ENCODE measurements at regions not wholly inside any gene's neighbourhood (a gene's known extent, or its start where the extent isn't known, plus 50 kb on each side); places are given as distances from the start of the nearest gene placed in this dataset.

GRCh38 chr15:62758952-62759349, 283.6 kb upstream of the TPM1 start:
- no peak overlapping the region for H3K4me3 ChIP-seq (ENCODE audit: low read depth in 1 of 3, low read length in 3 of 3)
- H3K27ac ChIP-seq (ENCODE audit: low read depth in 1 of 2, low read length in 2 of 2) = no peak overlapping the region
- no peaks in the 10 kb centered on the region for H3K9me3 ChIP-seq (ENCODE audit: control insufficient read depth in 4 of 4, low read length in 3 of 4)
- no peak overlapping the region for H3K9ac ChIP-seq (ENCODE audit: low read depth in 1 of 2, low read length in 2 of 2)
- WGBS = 88% methylated on average over 4 of the region's 4 CpGs
- H3K4me1 ChIP-seq (ENCODE audit: control insufficient read depth in 4 of 4, insufficient read depth in 4 of 4, low read length in 3 of 4) = peaks cover 0 to 18% (median 10%) of the 10 kb centered on the region in 4 donors
- no peak for DNase-seq (ENCODE audit: low spot score)
- H3K36me3 ChIP-seq (ENCODE audit: control insufficient read depth in 4 of 4, insufficient read depth in 3 of 4, low read depth in 1 of 4, low read length in 3 of 4) = no peaks in the 10 kb centered on the region
- TF ChIP-seq FOXA2 (IDR thresholded peaks at IDR 0.05) = no peak
- TF ChIP-seq GABPA (IDR thresholded peaks at IDR 0.05 in 1 of 2, conservative IDR thresholded peaks at IDR 0.05 in 1 of 2) = no peak
- no peak for TF ChIP-seq RAD21 (IDR thresholded peaks at IDR 0.05)
- no peak for TF ChIP-seq HNF4G (IDR thresholded peaks at IDR 0.05)
- TF ChIP-seq NR2F2 (IDR thresholded peaks at IDR 0.05) = no peak
- TF ChIP-seq TAF1 (conservative IDR thresholded peaks at IDR 0.05) = no peak
- TF ChIP-seq MAX (IDR thresholded peaks at IDR 0.05) = no peak
- TF ChIP-seq EGR1 (IDR thresholded peaks at IDR 0.05; ENCODE audit: low read depth in 2 of 2) = no peak
- no peak for TF ChIP-seq FOXA1 (IDR thresholded peaks at IDR 0.05)
- TF ChIP-seq JUND (IDR thresholded peaks at IDR 0.05) = no peak
- no peak for TF ChIP-seq RXRA (IDR thresholded peaks at IDR 0.05)
- TF ChIP-seq ATF3 (IDR thresholded peaks at IDR 0.05) = no peak
- no peak for TF ChIP-seq HNF4A (conservative IDR thresholded peaks at IDR 0.05)
- no peak for TF ChIP-seq REST (IDR thresholded peaks at IDR 0.05)
- no peak for TF ChIP-seq CTCF (IDR thresholded peaks at IDR 0.05; ENCODE audit: low read depth, low read length, missing input control)
- TF ChIP-seq ZBTB33 (IDR thresholded peaks at IDR 0.05) = no peak
- no peak for TF ChIP-seq SP1 (IDR thresholded peaks at IDR 0.05)
- no peak for TF ChIP-seq YY1 (IDR thresholded peaks at IDR 0.05)
- no peaks in the 10 kb centered on the region for H3K27me3 ChIP-seq (ENCODE audit: control insufficient read depth in 4 of 4, insufficient read depth in 4 of 4, low read length in 3 of 4)

Data from liver (tissue), 8 donors.